ENCODE measurements at regions not wholly inside any gene's neighbourhood (a gene's known extent, or its start where the extent isn't known, plus 50 kb on each side); places are given as distances from the start of the nearest gene placed in this dataset.

- no peak overlapping the region for H3K4me3 ChIP-seq (replicated peaks in 1 of 3; ENCODE audit: low read depth in 2 of 3, low read length in 3 of 3)
- no peaks in the 10 kb centered on the region for H3K4me1 ChIP-seq (ENCODE audit: control insufficient read depth in 1 of 2, insufficient read depth in 2 of 2, low read length in 2 of 2)
- Mint-ChIP-seq H3K27ac (no peak overlapping the region), H3K4me3 (no peak overlapping the region), H3K9me3 (peaks cover 0 to 3% (median 1%) of the 10 kb centered on the region in 7 donors), H3K4me1 (no peaks in the 10 kb centered on the region), H3K27me3 (ENCODE audit: low read depth in 3 of 3) (no peaks in the 10 kb centered on the region), H3K36me3 (no peaks in the 10 kb centered on the region)
- H3K79me2 ChIP-seq (ENCODE audit: insufficient read depth, low read length), result no peaks in the 10 kb centered on the region
- no peaks in the 10 kb centered on the region for H4K20me1 ChIP-seq (ENCODE audit: insufficient read depth, low read length)
- H3K4me2 ChIP-seq (replicated peaks; ENCODE audit: extremely low read depth, low read length, poor library complexity, severe bottlenecking), result no peak overlapping the region
- no peaks in the 10 kb centered on the region for H3K27me3 ChIP-seq (ENCODE audit: control insufficient read depth in 2 of 2, insufficient read depth in 2 of 2, low read length in 2 of 2)
- no peak overlapping the region for H2AFZ ChIP-seq (ENCODE audit: insufficient read depth, low read depth, low read length, poor library complexity, severe bottlenecking)
- no peak for TF ChIP-seq CTCF (IDR thresholded peaks at IDR 0.05)
- intact Hi-C loops (cut with micrococcal nuclease), result no loop called here
- H3K9me3 ChIP-seq (replicated peaks in 1 of 2; ENCODE audit: control insufficient read depth in 1 of 2, insufficient read depth in 1 of 2, low read length in 2 of 2), result peaks cover 0 to 14% of the 10 kb centered on the region in 2 donors
- H3K9ac ChIP-seq (ENCODE audit: insufficient read depth, low read length, poor library complexity, severe bottlenecking), result no peak overlapping the region
- H3K36me3 ChIP-seq (replicated peaks in 1 of 2; ENCODE audit: control insufficient read depth in 1 of 2, insufficient read depth in 2 of 2, low read length in 2 of 2), result no peaks in the 10 kb centered on the region
- DNase-seq, result no peak
- H3K27ac ChIP-seq (ENCODE audit: low read depth in 1 of 2, low read length in 2 of 2), result no peak overlapping the region
These were observed 389.4 kb downstream of the PABPC4L start for GRCh38 chr4:133812236-133812635.

- Histone ChIP-seq H3K4me2 (replicated peaks; ENCODE audit: extremely low read depth, low read length, poor library complexity, severe bottlenecking) (no peak overlapping the region), H3K36me3 (replicated peaks in 1 of 2; ENCODE audit: control insufficient read depth in 1 of 2, insufficient read depth in 2 of 2, low read length in 2 of 2) (no peaks in the 10 kb centered on the region), H4K20me1 (ENCODE audit: insufficient read depth, low read length) (no peaks in the 10 kb centered on the region), H2AFZ (ENCODE audit: insufficient read depth, low read depth, low read length, poor library complexity, severe bottlenecking) (no peak overlapping the region), H3K79me2 (ENCODE audit: insufficient read depth, low read length) (no peaks in the 10 kb centered on the region), H3K4me3 (replicated peaks in 1 of 3; ENCODE audit: low read depth in 2 of 3, low read length in 3 of 3) (no peak overlapping the region), H3K4me1 (ENCODE audit: control insufficient read depth in 1 of 2, insufficient read depth in 2 of 2, low read length in 2 of 2) (no peaks in the 10 kb centered on the region), H3K9ac (ENCODE audit: insufficient read depth, low read length, poor library complexity, severe bottlenecking) (no peak overlapping the region), H3K9me3 (replicated peaks in 1 of 2; ENCODE audit: control insufficient read depth in 1 of 2, insufficient read depth in 1 of 2, low read length in 2 of 2) (peaks cover 0 to 14% of the 10 kb centered on the region in 2 donors), H3K27ac (ENCODE audit: low read depth in 1 of 2, low read length in 2 of 2) (no peak overlapping the region), H3K27me3 (ENCODE audit: control insufficient read depth in 2 of 2, insufficient read depth in 2 of 2, low read length in 2 of 2) (no peaks in the 10 kb centered on the region)
- intact Hi-C loops (cut with micrococcal nuclease), result no loop called here
- no peak for DNase-seq
- Mint-ChIP-seq H3K27me3 (ENCODE audit: low read depth in 3 of 3) (no peaks in the 10 kb centered on the region), H3K9me3 (peaks cover 0 to 6% (median 1%) of the 10 kb centered on the region in 7 donors), H3K36me3 (no peaks in the 10 kb centered on the region), H3K4me1 (no peaks in the 10 kb centered on the region), H3K4me3 (no peak overlapping the region), H3K27ac (no peak overlapping the region)
- WGBS (ENCODE audit: insufficient coverage), result no CpG with 5 or more reads among the region's 3 CpGs
- TF ChIP-seq CTCF (IDR thresholded peaks at IDR 0.05), result no peak
These were observed 393.4 kb downstream of the PABPC4L start for GRCh38 chr4:133808151-133808550.
